Activated CD8-positive, alpha-beta T cell treated with anti-CD3 and anti-CD28 coated beads for 36 hours (primary cell): ENCODE measurements at regions not wholly inside any gene's neighbourhood (a gene's known extent, or its start where the extent isn't known, plus 50 kb on each side); places are given as distances from the start of the nearest gene placed in this dataset.

Source experiments
- ATAC-seq: fragments of 200-7000 bp; cut with Tn5 transposase; one replicate; pipeline ENCODE4 v1.10.0; 2021; ENCODE audit warnings: mild to moderate bottlenecking, moderate library complexity
- CTCF ChIA-PET: fragments of 350-600 bp; sonication (Branson Sonifier 250); formaldehyde crosslinking; loops from one replicate; lab custom pipeline; 2021; ENCODE audit warnings: antibody characterized with exemption; lab: Charles Lee
- POLR2A ChIA-PET: fragments of 350-600 bp; sonication (Branson Sonifier 250); formaldehyde crosslinking; loops from one replicate; lab custom pipeline; 2021; ENCODE audit warnings: antibody characterized with exemption; lab: Charles Lee
- DNase-seq: peaks from one replicate; pipeline ENCODE4 v3.0.0-alpha.2; 2020
- H3K27ac Mint-ChIP-seq: one replicate; pipeline ENCODE4 v1.8.0; 2021; ENCODE audit warnings: mild to moderate bottlenecking, mixed read lengths
- H3K27me3 Mint-ChIP-seq: one replicate; pipeline ENCODE4 v1.8.0; 2021; ENCODE audit warnings: mixed read lengths
- H3K36me3 Mint-ChIP-seq: one replicate; pipeline ENCODE4 v1.8.0; 2021; ENCODE audit warnings: low read depth, mixed read lengths
- H3K4me1 Mint-ChIP-seq: one replicate; pipeline ENCODE4 v1.8.0; 2021; ENCODE audit warnings: low read depth, mixed read lengths
- H3K4me3 Mint-ChIP-seq: one replicate; pipeline ENCODE4 v1.8.0; 2021; ENCODE audit warnings: mild to moderate bottlenecking, moderate library complexity, mixed read lengths
- H3K9me3 Mint-ChIP-seq: one replicate; pipeline ENCODE4 v1.8.0; 2021; ENCODE audit warnings: mixed read lengths
- intact Hi-C: fragments of 100-400 bp; cut with micrococcal nuclease; formaldehyde crosslinking; loops from one replicate; pipeline ENCODE4 v1.10.0; 2022
- TF ChIP-seq, protein P1 (sequence below): fragments of 200-600 bp; IDR thresholded peaks from one replicate; pipeline ENCODE4 v1.8.0; 2022; ENCODE audit warnings: antibody characterized with exemption, mild to moderate bottlenecking

- POLR2A ChIA-PET, result no interaction called here
- H3K4me1 Mint-ChIP-seq, result no peaks in the 10 kb centered on the region
- DNase-seq, result no peak
- no peaks in the 10 kb centered on the region for H3K36me3 Mint-ChIP-seq
- H3K27ac Mint-ChIP-seq, result no peak overlapping the region
- ATAC-seq, result no peak
- TF ChIP-seq, protein P1, sequence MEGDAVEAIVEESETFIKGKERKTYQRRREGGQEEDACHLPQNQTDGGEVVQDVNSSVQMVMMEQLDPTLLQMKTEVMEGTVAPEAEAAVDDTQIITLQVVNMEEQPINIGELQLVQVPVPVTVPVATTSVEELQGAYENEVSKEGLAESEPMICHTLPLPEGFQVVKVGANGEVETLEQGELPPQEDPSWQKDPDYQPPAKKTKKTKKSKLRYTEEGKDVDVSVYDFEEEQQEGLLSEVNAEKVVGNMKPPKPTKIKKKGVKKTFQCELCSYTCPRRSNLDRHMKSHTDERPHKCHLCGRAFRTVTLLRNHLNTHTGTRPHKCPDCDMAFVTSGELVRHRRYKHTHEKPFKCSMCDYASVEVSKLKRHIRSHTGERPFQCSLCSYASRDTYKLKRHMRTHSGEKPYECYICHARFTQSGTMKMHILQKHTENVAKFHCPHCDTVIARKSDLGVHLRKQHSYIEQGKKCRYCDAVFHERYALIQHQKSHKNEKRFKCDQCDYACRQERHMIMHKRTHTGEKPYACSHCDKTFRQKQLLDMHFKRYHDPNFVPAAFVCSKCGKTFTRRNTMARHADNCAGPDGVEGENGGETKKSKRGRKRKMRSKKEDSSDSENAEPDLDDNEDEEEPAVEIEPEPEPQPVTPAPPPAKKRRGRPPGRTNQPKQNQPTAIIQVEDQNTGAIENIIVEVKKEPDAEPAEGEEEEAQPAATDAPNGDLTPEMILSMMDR, result no peak
- CTCF ChIA-PET, result no interaction called here
- intact Hi-C loops, result no loop called here
- peaks cover 2% of the 10 kb centered on the region for H3K27me3 Mint-ChIP-seq
- no peaks in the 10 kb centered on the region for H3K9me3 Mint-ChIP-seq
- no peak overlapping the region for H3K4me3 Mint-ChIP-seq
These were observed 74.8 kb upstream of the NECTIN1 start for GRCh38 chr11:119803726-119804294.

DNA sequence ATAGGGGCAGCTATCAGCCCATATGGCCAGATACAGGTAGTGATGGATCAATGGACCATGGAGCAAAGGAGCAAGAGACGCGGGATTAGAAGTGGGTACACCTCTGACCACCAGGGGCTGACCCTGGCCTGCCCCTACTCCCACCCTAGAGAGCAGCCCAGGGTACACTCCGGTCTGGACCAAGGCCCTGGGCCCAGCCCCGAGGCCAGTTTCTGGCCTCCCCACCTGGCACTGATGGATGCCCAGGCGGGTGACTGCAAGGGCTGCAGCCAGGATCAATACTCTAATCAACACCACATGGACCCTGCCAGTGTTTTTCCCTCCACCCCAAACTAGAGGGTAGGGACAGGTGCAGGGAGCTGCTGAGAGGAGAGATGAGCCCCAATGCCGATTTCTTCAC, 74.1 kb upstream of the NECTIN1 start:
- no peak for ATAC-seq
- ChIA-PET POLR2A (no interaction called here), CTCF (no interaction called here)
- Mint-ChIP-seq H3K4me1 (no peaks in the 10 kb centered on the region), H3K4me3 (no peak overlapping the region), H3K27ac (no peak overlapping the region), H3K36me3 (no peaks in the 10 kb centered on the region), H3K27me3 (peaks cover 2% of the 10 kb centered on the region), H3K9me3 (no peaks in the 10 kb centered on the region)
- DNase-seq, result no peak
- intact Hi-C loops, result no loop called here
- TF ChIP-seq, protein P1, result no peak

DNA sequence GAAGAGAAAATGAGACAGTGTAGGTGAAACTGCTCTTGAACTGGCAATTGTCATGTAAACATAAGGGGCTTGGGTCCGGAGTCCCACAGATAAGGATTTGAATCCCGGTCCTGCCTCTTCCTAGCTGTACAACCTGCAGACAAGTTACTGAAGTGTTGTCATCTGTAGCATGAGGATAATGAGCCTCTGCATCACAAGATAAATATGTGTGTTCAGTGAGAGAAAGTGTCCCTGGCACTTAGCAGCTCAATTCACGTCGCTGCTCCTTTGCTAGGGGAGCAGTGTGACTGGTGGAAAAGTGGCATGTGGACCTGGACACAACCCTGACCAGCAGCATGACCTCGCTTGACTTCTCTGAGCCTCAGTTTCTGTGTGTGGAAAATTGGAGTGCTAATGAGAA, 73.7 kb upstream of the NECTIN1 start:
- ATAC-seq (no peak), DNase-seq (no peak)
- H3K36me3 Mint-ChIP-seq, result no peaks in the 10 kb centered on the region
- intact Hi-C loops, result no loop called here
- ChIA-PET CTCF (no interaction called here), POLR2A (no interaction called here)
- no peaks in the 10 kb centered on the region for H3K9me3 Mint-ChIP-seq
- TF ChIP-seq, protein P1, result no peak
- no peak overlapping the region for H3K27ac Mint-ChIP-seq
- H3K4me1 Mint-ChIP-seq, result no peaks in the 10 kb centered on the region
- H3K27me3 Mint-ChIP-seq, result peaks cover 2% of the 10 kb centered on the region
- H3K4me3 Mint-ChIP-seq, result no peak overlapping the region

- intact Hi-C loops, result no loop called here
- ATAC-seq (no peak), DNase-seq (no peak)
- ChIA-PET CTCF (interaction anchor here (1.3 kb wide), 1 partner anchor 71 kb away, joined by 3 read pairs; the partner anchor contains the start of gene NECTIN1), POLR2A (no interaction called here)
- Mint-ChIP-seq H3K27me3 (peaks cover 11% of the 10 kb centered on the region), H3K27ac (no peak overlapping the region), H3K4me3 (no peak overlapping the region), H3K36me3 (no peaks in the 10 kb centered on the region), H3K9me3 (no peaks in the 10 kb centered on the region), H3K4me1 (no peaks in the 10 kb centered on the region)
- TF ChIP-seq, protein P1, result no peak
These were observed 71.6 kb upstream of the NECTIN1 start for GRCh38 chr11:119800619-119801018.

DNA sequence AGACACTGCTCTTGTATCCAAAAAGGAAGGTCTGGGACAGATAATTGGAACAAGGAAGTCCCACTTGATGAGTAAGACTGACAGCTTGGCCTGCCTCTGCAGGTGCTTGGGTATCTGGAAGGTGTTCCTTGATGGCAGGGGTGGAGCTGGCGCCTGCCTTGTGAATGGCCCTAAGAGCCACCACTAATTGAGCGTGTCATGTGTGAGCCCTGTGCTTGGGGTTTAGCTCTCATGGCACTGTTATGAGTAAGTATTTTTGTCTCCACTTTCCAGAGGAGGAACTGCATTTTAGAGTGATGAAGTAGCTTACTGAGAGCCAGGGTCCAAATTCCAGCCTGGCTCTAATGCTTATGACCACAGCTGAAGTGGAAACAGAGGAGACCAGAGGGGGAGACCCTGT, 71.2 kb upstream of the NECTIN1 start:
- no peak for DNase-seq
- ATAC-seq, result no peak
- CTCF ChIA-PET, result interaction anchor here (1.3 kb wide), 1 partner anchor 71 kb away, joined by 3 read pairs; the partner anchor contains the start of gene NECTIN1
- intact Hi-C loops, result no loop called here
- TF ChIP-seq, protein P1, result no peak
- Mint-ChIP-seq H3K4me3 (no peak overlapping the region), H3K27ac (no peak overlapping the region), H3K27me3 (peaks cover 15% of the 10 kb centered on the region), H3K4me1 (no peaks in the 10 kb centered on the region), H3K9me3 (no peaks in the 10 kb centered on the region), H3K36me3 (no peaks in the 10 kb centered on the region)
- POLR2A ChIA-PET, result no interaction called here
